Left hindlimb (tissue), 1 donor: ENCODE measurements at regions not wholly inside any gene's neighbourhood (a gene's known extent, or its start where the extent isn't known, plus 50 kb on each side); places are given as distances from the start of the nearest gene placed in this dataset.

Source experiments
- DNase-seq: peaks from one replicate; pipeline ENCODE4 v3.0.0-alpha.2; 2018

- DNase-seq = no peak
Measured at GRCh38 chr7:67947191-67947590, 950.6 kb downstream of the TYW1 start.

- DNase-seq = no peak
Measured at GRCh38 chr7:67947646-67948045, 951.0 kb downstream of the TYW1 start.

GRCh38 chr7:67950321-67951083, 953.9 kb downstream of the TYW1 start:
- no peak for DNase-seq

- DNase-seq = no peak
Measured at GRCh38 chr7:67955061-67955460, 958.4 kb downstream of the TYW1 start.

GRCh38 chr7:67962863-67963262, 966.2 kb downstream of the TYW1 start:
- DNase-seq = no peak

- no peak for DNase-seq
Measured at GRCh38 chr7:67976490-67976889, 979.9 kb downstream of the TYW1 start.

- DNase-seq = no peak
Measured at GRCh38 chr7:67983486-67983885, 986.9 kb downstream of the TYW1 start.

GRCh38 chr7:67984326-67984725, 987.7 kb downstream of the TYW1 start:
- DNase-seq = no peak

GRCh38 chr7:67989142-67989541, 992.5 kb downstream of the TYW1 start:
- DNase-seq = no peak

- DNase-seq = no peak
Measured at GRCh38 chr7:67990003-67990402, 993.4 kb downstream of the TYW1 start.

- DNase-seq = no peak
Measured at GRCh38 chr7:67990716-67991115, 994.1 kb downstream of the TYW1 start.

- DNase-seq = no peak
Measured at GRCh38 chr7:67992287-67992686, 995.7 kb downstream of the TYW1 start.

- DNase-seq = no peak
Measured at GRCh38 chr7:68005992-68006391, 1009.4 kb downstream of the TYW1 start.

- DNase-seq = no peak
Measured at GRCh38 chr7:68006619-68007018, 1010.0 kb downstream of the TYW1 start.

- no peak for DNase-seq
Measured at GRCh38 chr7:68009716-68010115, 1013.1 kb downstream of the TYW1 start.

- no peak for DNase-seq
Measured at GRCh38 chr7:68014031-68014736, 1017.6 kb downstream of the TYW1 start.

- no peak for DNase-seq
Measured at GRCh38 chr7:68015122-68015977, 1018.7 kb downstream of the TYW1 start.

- no peak for DNase-seq
Measured at GRCh38 chr7:68015978-68016532, 1019.4 kb downstream of the TYW1 start.

- no peak for DNase-seq
Measured at GRCh38 chr7:68020102-68020501, 1023.5 kb downstream of the TYW1 start.

- no peak for DNase-seq
Measured at GRCh38 chr7:68025369-68025768, 1028.7 kb downstream of the TYW1 start.

- DNase-seq = no peak
Measured at GRCh38 chr7:68030530-68030929, 1033.9 kb downstream of the TYW1 start.

GRCh38 chr7:68031180-68031943, 1034.7 kb downstream of the TYW1 start:
- no peak for DNase-seq
